HCT116 (cell line): ENCODE measurements at regions not wholly inside any gene's neighbourhood (a gene's known extent, or its start where the extent isn't known, plus 50 kb on each side); places are given as distances from the start of the nearest gene placed in this dataset.

ENCODE experiments used
- ATAC-seq: fragments of 200-7000 bp; cut with Tn5 transposase; 2 replicates; pipeline ENCODE4 v1.9.1; 2020; ENCODE audit warnings: mild to moderate bottlenecking, moderate library complexity
- BruUV-seq: library from RNA; stranded (reverse); fragments of 400-500 nt; replicated peaks from 2 replicates; lab custom pipeline; 2021; lab: Mats Ljungman, UMichigan
- CTCF ChIA-PET: fragments of 300-600 bp; sonication (Branson Sonifier 250); formaldehyde crosslinking; loops from one replicate; lab custom pipeline; 2021; ENCODE audit warnings: antibody characterized with exemption; lab: Charles Lee
- POLR2A ChIA-PET: fragments of 300-600, 350-600 bp; sonication (Branson Sonifier 250); formaldehyde crosslinking; loops from one replicate; lab custom pipeline; 2021; ENCODE audit warnings: antibody characterized with exemption; lab: Charles Lee
- RAD21 ChIA-PET, 2 experiments: fragments of 300-600 bp; sonication (Branson Sonifier 250); formaldehyde crosslinking; loops; one replicate each; lab custom pipeline; 2023; ENCODE audit warnings: low total read pairs in 2 of 2; ENCODE audit not compliant: uncharacterized antibody in 2 of 2, unreplicated experiment in 2 of 2, low non-redundant PET in 1 of 2; lab: Charles Lee
- DNase-seq: peaks from one replicate; pipeline ENCODE4 v3.0.0-alpha.2; 2010; ENCODE audit warnings: low read depth, low spot score
- H2AFZ ChIP-seq: fragments of 200-600 bp; shearing (Covaris generic), sonication (generic); 2 replicates; pipeline ENCODE4 v1.6.1; 2017; ENCODE audit warnings: low read depth, mixed run types, mixed read lengths, antibody characterized with exemption, low read length; ENCODE audit not compliant: poor library complexity, severe bottlenecking
- H3K27ac ChIP-seq: 2 replicates; pipeline ENCODE4 v1.5.1; 2012; ENCODE audit warnings: low read depth, low read length
- H3K27me3 ChIP-seq: fragments of 200-600 bp; sonication (generic); 2 replicates; pipeline ENCODE4 v1.6.1; 2016; ENCODE audit warnings: mixed run types, low read length, mixed read lengths; ENCODE audit not compliant: insufficient read depth
- H3K36me3 ChIP-seq, 2 experiments: fragments of 200-500 bp in 1 of 2; fragments of 200-600 bp in 1 of 2; sonication (Bioruptor generic) in 1 of 2; sonication (generic) in 1 of 2; 2 replicates each; pipeline versions ENCODE4 v1.5.1 to v1.6.1; 2014 to 2016; ENCODE audit warnings: low read length in 2 of 2, inconsistent platforms in 1 of 2, mixed read lengths in 1 of 2, mixed run types in 1 of 2; ENCODE audit not compliant: insufficient read depth in 2 of 2, control insufficient read depth in 1 of 2
- H3K4me1 ChIP-seq, 2 experiments: fragments of 200-600 bp in 1 of 2; sonication (generic) in 1 of 2; 2 replicates each; pipeline versions ENCODE4 v1.5.1 to v1.6.1; 2012 to 2017; ENCODE audit warnings: low read length in 2 of 2, inconsistent platforms in 1 of 2, mild to moderate bottlenecking in 1 of 2, mixed read lengths in 1 of 2, mixed run types in 1 of 2, moderate library complexity in 1 of 2; ENCODE audit not compliant: insufficient read depth in 2 of 2, control insufficient read depth in 1 of 2
- H3K4me2 ChIP-seq: fragments of 200-600 bp; sonication (generic); 2 replicates; pipeline ENCODE4 v1.6.1; 2017; ENCODE audit warnings: mixed run types, low read length, mixed read lengths
- H3K4me3 ChIP-seq, 2 experiments: fragments of 200-600 bp in 1 of 2; sonication (generic) in 1 of 2; replicated peaks in 1 of 2; 2 replicates each; pipeline ENCODE4 v1.5.1; 2011 to 2016; ENCODE audit warnings: low read length in 2 of 2, control low read depth in 1 of 2, low read depth in 1 of 2, mild to moderate bottlenecking in 1 of 2, mixed read lengths in 1 of 2, mixed run types in 1 of 2
- H3K79me2 ChIP-seq: fragments of 200-600 bp; sonication (generic); 2 replicates; pipeline ENCODE4 v1.6.1; 2017; ENCODE audit warnings: mild to moderate bottlenecking, mixed run types, low read length, moderate library complexity, mixed read lengths; ENCODE audit not compliant: insufficient read depth
- H3K9ac ChIP-seq: fragments of 200-600 bp; sonication (generic); 2 replicates; pipeline ENCODE4 v1.6.1; 2016; ENCODE audit warnings: low read length, mixed read lengths
- H3K9me2 ChIP-seq: fragments of 200-600 bp; sonication (generic), shearing (Covaris generic); 2 replicates; pipeline ENCODE4 v1.6.1; 2017; ENCODE audit warnings: mixed run types, mild to moderate bottlenecking, moderate library complexity; ENCODE audit not compliant: insufficient read depth
- H3K9me3 ChIP-seq, 2 experiments: fragments of 200-500 bp in 1 of 2; fragments of 200-600 bp in 1 of 2; sonication (Bioruptor generic) in 1 of 2; sonication (generic) in 1 of 2; 2 replicates each; pipeline ENCODE4 v1.6.1; 2014 to 2017; ENCODE audit warnings: low read length in 2 of 2, mixed read lengths in 2 of 2, inconsistent platforms in 1 of 2, low read depth in 1 of 2, mild to moderate bottlenecking in 1 of 2, mixed run types in 1 of 2, moderate library complexity in 1 of 2; ENCODE audit not compliant: control insufficient read depth in 1 of 2, insufficient read depth in 1 of 2
- H4K20me1 ChIP-seq: fragments of 200-600 bp; sonication (generic), shearing (Covaris generic); 2 replicates; pipeline ENCODE4 v1.6.1; 2017; ENCODE audit warnings: mixed run types, mild to moderate bottlenecking, moderate library complexity; ENCODE audit not compliant: insufficient read depth
- CBX3 ChIP-seq: IDR thresholded peaks from 2 replicates; pipeline ENCODE4 v1.6.1; 2012; ENCODE audit warnings: low read depth
- EGR1 ChIP-seq: IDR thresholded peaks from 2 replicates; pipeline ENCODE4 v1.6.1; 2012; ENCODE audit warnings: low read depth
- ELF1 ChIP-seq: IDR thresholded peaks from 2 replicates; pipeline ENCODE4 v1.6.1; 2012; ENCODE audit warnings: low read depth, borderline replicate concordance
- EZH2 ChIP-seq: fragments of 200-600 bp; sonication (generic); IDR thresholded peaks from 2 replicates; pipeline ENCODE4 v1.6.1; 2017; ENCODE audit warnings: antibody characterized with exemption, mixed run types
- EZH2phosphoT487 ChIP-seq: fragments of 200-600 bp; IDR thresholded peaks from 2 replicates; pipeline ENCODE4 v1.6.1; 2018; ENCODE audit warnings: antibody characterized with exemption, borderline replicate concordance
- FOSL1 ChIP-seq: IDR thresholded peaks from 2 replicates; pipeline ENCODE4 v1.6.1; 2012; ENCODE audit warnings: low read depth
- POLR2A ChIP-seq: IDR thresholded peaks from 2 replicates; pipeline ENCODE4 v1.7.0; 2011; ENCODE audit warnings: borderline replicate concordance; ENCODE audit not compliant: insufficient read depth, insufficient read length; ENCODE audit errors: extremely low read depth
- POLR2AphosphoS5 ChIP-seq: IDR thresholded peaks from 2 replicates; pipeline ENCODE4 v1.6.1; 2011; ENCODE audit warnings: mild to moderate bottlenecking, low read depth, low read length, moderate library complexity
- SRF ChIP-seq: IDR thresholded peaks from 2 replicates; pipeline ENCODE4 v1.6.1; 2012; ENCODE audit warnings: low read depth
- ZNF274 ChIP-seq: fragments of 200-500 bp; sonication (Bioruptor generic); IDR thresholded peaks from 2 replicates; pipeline ENCODE4 v1.6.1; 2014; ENCODE audit warnings: mild to moderate bottlenecking, low read depth, low read length, inconsistent platforms
- intact Hi-C: fragments of 100-400 bp; cut with micrococcal nuclease; formaldehyde crosslinking; loops from 2 replicates; pipeline ENCODE4 v1.10.0; 2022
- TF ChIP-seq, protein P1 (sequence below), 3 experiments: fragments of 200-600 bp in 1 of 3; sonication (generic) in 1 of 3; IDR thresholded peaks in 2 of 3; conservative IDR thresholded peaks in 1 of 3; 2 replicates each; pipeline ENCODE4 v1.5.1; 2012 to 2017; ENCODE audit warnings: low read depth in 2 of 3, low read length in 2 of 3, antibody characterized with exemption in 1 of 3, borderline replicate concordance in 1 of 3, control low read depth in 1 of 3, mild to moderate bottlenecking in 1 of 3, mixed read lengths in 1 of 3, mixed run types in 1 of 3, moderate library complexity in 1 of 3; ENCODE audit not compliant: insufficient read depth in 1 of 3
- TF ChIP-seq, protein P2 (sequence below): IDR thresholded peaks from 2 replicates; pipeline ENCODE4 v1.6.1; 2012
- TF ChIP-seq, protein P3 (sequence below): IDR thresholded peaks from 2 replicates; pipeline ENCODE4 v1.6.1; 2012; ENCODE audit warnings: low read depth

DNA sequence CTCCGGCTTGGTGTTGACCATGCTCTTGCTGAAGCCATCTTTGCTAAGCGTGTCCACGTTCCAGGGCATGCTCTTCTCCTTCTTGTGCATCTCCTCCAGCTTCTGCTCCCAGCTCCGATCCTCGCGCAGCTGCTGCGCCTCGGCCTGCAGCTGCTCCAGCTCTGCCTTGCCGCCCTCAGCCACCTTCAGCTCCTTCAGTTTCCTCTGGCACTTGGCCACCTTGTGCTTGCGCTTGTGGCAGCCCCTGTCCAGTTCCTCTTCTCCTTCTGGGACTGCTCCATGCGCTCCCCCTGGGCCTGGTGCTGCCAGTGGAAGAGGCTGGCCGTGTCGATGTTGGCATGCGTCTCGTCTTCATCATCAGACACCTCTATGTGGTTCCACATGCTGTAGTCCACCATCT lies 128.3 kb upstream of the CLINT1 start:
- Histone ChIP-seq H3K4me2 (no peak overlapping the region), H3K79me2 (no peaks in the 10 kb centered on the region), H3K4me1 (no peaks in the 10 kb centered on the region), H3K4me3 (no peak overlapping the region), H3K9me2 (no peaks in the 10 kb centered on the region), H3K9ac (no peak overlapping the region), H2AFZ (no peak overlapping the region), H3K27me3 (no peaks in the 10 kb centered on the region), H4K20me1 (no peaks in the 10 kb centered on the region), H3K36me3 (no peaks in the 10 kb centered on the region), H3K9me3 (no peaks in the 10 kb centered on the region), H3K27ac (no peak overlapping the region)
- ChIA-PET CTCF (no interaction called here), POLR2A (no interaction called here), RAD21 (no interaction called here)
- DNase-seq (no peak), ATAC-seq (no peak)
- TF ChIP-seq EZH2 (no peak), ZNF274 (no peak), POLR2AphosphoS5 (no peak), POLR2A (no peak), EGR1 (no peak), FOSL1 (no peak), SRF (no peak), EZH2phosphoT487 (no peak), ELF1 (no peak), CBX3 (no peak)
- TF ChIP-seq, protein P1, sequence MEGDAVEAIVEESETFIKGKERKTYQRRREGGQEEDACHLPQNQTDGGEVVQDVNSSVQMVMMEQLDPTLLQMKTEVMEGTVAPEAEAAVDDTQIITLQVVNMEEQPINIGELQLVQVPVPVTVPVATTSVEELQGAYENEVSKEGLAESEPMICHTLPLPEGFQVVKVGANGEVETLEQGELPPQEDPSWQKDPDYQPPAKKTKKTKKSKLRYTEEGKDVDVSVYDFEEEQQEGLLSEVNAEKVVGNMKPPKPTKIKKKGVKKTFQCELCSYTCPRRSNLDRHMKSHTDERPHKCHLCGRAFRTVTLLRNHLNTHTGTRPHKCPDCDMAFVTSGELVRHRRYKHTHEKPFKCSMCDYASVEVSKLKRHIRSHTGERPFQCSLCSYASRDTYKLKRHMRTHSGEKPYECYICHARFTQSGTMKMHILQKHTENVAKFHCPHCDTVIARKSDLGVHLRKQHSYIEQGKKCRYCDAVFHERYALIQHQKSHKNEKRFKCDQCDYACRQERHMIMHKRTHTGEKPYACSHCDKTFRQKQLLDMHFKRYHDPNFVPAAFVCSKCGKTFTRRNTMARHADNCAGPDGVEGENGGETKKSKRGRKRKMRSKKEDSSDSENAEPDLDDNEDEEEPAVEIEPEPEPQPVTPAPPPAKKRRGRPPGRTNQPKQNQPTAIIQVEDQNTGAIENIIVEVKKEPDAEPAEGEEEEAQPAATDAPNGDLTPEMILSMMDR (IDR thresholded peaks at IDR 0.05 in 2 of 3, conservative IDR thresholded peaks at IDR 0.05 in 1 of 3; ENCODE audit: borderline replicate concordance in 1 of 3, insufficient read depth in 1 of 3, low read depth in 2 of 3, low read length in 2 of 3), result no peak
- TF ChIP-seq, protein P2, sequence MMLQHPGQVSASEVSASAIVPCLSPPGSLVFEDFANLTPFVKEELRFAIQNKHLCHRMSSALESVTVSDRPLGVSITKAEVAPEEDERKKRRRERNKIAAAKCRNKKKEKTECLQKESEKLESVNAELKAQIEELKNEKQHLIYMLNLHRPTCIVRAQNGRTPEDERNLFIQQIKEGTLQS, result no peak
- TF ChIP-seq, protein P3, sequence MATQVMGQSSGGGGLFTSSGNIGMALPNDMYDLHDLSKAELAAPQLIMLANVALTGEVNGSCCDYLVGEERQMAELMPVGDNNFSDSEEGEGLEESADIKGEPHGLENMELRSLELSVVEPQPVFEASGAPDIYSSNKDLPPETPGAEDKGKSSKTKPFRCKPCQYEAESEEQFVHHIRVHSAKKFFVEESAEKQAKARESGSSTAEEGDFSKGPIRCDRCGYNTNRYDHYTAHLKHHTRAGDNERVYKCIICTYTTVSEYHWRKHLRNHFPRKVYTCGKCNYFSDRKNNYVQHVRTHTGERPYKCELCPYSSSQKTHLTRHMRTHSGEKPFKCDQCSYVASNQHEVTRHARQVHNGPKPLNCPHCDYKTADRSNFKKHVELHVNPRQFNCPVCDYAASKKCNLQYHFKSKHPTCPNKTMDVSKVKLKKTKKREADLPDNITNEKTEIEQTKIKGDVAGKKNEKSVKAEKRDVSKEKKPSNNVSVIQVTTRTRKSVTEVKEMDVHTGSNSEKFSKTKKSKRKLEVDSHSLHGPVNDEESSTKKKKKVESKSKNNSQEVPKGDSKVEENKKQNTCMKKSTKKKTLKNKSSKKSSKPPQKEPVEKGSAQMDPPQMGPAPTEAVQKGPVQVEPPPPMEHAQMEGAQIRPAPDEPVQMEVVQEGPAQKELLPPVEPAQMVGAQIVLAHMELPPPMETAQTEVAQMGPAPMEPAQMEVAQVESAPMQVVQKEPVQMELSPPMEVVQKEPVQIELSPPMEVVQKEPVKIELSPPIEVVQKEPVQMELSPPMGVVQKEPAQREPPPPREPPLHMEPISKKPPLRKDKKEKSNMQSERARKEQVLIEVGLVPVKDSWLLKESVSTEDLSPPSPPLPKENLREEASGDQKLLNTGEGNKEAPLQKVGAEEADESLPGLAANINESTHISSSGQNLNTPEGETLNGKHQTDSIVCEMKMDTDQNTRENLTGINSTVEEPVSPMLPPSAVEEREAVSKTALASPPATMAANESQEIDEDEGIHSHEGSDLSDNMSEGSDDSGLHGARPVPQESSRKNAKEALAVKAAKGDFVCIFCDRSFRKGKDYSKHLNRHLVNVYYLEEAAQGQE, result no peak
- intact Hi-C loops, result no loop called here
- no TSS peak for BruUV-seq
